GM18867 (cell line): ENCODE measurements at regions not wholly inside any gene's neighbourhood (a gene's known extent, or its start where the extent isn't known, plus 50 kb on each side); places are given as distances from the start of the nearest gene placed in this dataset.
"Not testable (repeated sequence)": the region's sequence is repeated elsewhere in the genome, so short reads cannot be mapped to it uniquely, and the experiment has no call there.

Experiments used
- ATAC-seq: cut with Tn5 transposase; IDR thresholded peaks from one replicate; pipeline ENCODE4 v1.9.1; 2021; ENCODE audit warnings: mild to moderate bottlenecking, moderate library complexity; ENCODE audit not compliant: unreplicated experiment

DNA sequence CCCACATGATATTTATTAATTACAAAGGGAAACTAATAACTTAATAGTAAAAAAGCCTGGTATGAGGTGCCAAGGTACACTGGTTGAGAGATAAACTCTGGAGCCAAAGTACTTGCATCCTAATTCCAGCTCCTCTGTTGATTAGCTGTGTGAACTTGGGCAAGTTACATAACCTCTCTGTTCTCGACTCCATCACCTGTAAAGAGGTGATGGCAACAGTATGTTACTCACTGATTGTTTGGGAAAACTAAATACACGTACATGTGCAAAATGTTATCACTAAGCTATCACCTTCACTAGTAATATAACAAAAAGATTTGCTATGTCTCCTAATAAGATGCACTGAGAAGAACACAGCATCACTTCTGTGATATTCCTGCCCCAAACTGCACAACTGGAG is 206.4 kb downstream of the MEX3B start:
- no peak for ATAC-seq

GRCh38 chr15:81835731-81836130 is 210.1 kb downstream of the MEX3B start:
- ATAC-seq, result no peak

- no peak for ATAC-seq
Measured at GRCh38 chr15:81830520-81830919, 215.3 kb downstream of the MEX3B start.

DNA sequence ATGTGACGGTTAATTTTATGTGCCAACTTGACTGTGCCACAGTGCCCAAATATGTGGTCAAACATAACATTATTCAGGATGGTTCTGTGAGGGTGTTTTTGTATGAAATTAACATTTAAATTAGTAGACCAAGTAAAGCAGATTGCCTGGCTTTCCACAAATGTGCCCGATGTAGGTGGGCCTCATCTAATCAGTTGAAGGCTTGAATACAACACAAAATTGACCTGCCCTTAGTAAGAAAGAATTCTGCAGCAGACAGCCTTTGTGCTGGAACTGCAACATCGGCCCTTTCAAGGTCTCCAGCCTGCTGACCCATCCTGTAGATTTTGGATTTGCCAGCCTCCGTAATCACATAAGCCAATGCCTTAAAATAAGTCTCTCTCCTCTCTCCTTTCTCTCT is 215.9 kb downstream of the MEX3B start:
- ATAC-seq, result no peak

GRCh38 chr15:81828135-81828534 is 217.7 kb downstream of the MEX3B start:
- ATAC-seq, result no peak

GRCh38 chr15:81825136-81825535 is 220.7 kb downstream of the MEX3B start:
- ATAC-seq, result no peak

DNA sequence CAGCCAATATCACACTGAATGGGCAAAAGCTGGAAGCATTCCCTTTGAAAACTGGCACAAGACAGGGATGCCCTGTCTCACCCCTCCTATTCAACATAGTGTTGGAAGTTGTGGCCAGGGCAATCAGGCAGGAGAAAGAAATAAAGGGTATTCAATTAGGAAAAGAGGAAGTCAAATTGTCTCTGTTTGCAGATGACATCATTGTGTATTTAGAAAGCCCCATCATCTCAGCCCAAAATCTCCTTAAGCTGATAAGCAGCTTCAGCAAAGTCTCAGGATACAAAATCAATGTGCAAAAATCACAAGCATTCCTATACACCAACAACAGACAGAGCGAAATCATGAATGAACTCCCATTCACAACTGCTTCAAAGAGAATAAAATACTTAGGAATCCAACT is 223.2 kb downstream of the MEX3B start:
- ATAC-seq, result not testable (repeated sequence)

DNA sequence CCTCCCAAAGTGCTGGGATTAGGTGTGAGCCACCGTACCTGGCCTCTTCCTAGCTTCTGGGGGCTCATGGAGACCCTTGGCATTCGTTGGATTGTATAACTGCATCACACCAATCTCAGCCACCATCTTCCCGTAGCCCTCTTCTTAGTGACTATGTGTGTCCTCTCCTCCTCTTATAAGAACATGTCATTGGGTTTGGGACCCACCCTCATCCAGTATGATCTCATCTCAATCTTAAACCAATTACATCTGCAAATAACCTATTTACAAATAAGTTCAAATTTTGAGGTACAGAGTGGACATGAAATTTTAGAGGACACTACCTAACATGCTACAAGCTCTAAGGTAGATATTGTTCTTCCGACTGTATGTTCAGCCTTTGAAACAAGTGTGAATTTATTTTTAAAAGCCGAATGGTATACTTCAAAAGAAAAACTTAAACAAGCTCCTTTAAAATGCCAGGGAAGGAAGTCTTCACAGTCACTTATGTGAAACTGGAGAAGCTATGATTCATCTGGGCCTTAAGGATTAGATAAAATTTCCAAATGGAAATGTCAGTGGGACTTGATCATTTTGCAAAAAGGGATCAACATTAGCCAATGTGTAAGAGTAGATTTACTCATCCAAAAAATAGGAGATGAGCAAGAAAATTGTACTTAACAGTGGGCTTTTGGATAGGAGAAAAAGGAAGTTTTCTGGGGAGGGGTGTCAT is 225.7 kb downstream of the MEX3B start:
- no peak for ATAC-seq

GRCh38 chr15:81814882-81815455 is 230.8 kb downstream of the MEX3B start:
- ATAC-seq, result no peak

- no peak for ATAC-seq
Measured at GRCh38 chr15:81813215-81813614, 232.6 kb downstream of the MEX3B start.

DNA sequence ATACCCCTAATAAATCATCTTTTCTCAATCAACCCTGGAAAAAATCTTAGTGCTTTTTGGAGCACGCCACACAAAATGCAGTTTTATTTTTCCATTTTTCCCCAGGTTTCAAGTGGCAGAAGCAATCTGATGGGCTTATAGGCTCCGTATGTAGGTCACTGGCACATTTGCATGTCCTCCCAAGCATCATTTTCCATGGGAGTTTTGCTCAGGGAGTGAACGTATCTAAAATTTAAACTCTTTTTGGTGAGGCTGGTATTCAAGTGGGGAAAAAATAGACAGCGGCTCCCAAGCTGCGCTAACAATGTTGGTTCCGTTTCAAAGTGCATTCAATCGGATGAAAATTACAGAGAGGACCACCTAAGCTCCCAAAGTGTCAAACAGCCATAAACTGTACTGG is 233.4 kb downstream of the MEX3B start:
- ATAC-seq, result no peak

DNA sequence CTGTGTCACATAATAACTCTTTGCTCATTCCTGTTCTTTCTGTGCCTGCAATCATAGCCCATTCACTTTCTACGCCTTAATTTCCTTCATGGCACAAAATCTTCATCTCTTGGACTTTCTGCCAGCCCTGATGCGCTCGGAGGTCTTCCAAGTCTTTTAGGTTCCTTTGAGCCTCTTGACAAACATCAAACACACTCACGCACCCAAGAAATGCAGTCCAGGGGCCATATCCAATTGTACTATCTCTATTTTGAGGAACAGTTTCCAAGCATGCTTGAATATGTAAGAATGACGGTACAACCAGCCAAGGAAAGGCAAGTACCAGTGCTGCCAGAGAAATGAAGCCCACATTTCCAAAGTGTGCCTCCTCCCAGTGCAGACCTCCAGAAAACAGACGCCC is 234.1 kb downstream of the MEX3B start:
- ATAC-seq, result no peak

GRCh38 chr15:81809543-81809942 is 236.3 kb downstream of the MEX3B start:
- ATAC-seq, result no peak

GRCh38 chr15:81807806-81808205 is 238.0 kb downstream of the MEX3B start:
- ATAC-seq, result no peak

DNA sequence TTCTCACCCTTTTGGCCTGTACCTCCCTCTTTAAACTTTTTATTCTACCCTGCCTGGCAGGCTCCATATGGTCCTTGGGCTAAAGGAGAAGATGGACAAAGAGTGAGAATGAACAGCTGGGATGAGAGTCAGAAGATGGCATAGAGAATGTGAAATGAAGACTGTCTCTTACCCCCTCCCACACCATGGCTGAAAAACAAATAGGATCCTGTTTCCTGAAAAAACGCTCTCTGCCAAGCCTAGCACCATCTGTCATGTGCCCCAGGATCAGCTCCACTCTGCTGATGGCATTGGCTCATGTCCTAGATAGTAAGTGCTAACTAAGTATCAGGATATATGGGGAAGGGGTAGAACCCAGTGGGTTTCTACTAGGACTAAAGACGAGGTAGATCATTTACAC is 238.6 kb downstream of the MEX3B start:
- no peak for ATAC-seq

- no peak for ATAC-seq
Measured at GRCh38 chr15:81795899-81796298, 249.9 kb downstream of the MEX3B start.

DNA sequence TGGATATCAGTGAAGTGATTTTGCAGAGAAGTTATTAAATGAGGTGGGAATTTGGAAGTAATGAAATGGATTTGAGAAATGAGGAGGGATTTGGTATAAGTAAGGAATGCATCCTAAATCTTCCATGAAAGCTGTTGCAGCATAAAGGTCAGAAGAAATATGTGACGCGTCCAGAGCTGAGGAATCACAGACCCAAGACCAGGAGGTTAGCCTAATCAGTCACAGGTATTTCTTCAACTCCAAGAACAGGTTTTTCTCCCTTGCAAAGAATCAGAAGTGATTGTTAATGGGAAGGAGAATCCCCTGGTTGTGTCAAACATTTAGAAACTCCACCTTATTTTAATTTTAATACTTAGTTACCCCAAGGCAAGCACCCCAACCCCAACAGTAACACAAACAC is 253.2 kb downstream of the MEX3B start:
- ATAC-seq, result no peak

DNA sequence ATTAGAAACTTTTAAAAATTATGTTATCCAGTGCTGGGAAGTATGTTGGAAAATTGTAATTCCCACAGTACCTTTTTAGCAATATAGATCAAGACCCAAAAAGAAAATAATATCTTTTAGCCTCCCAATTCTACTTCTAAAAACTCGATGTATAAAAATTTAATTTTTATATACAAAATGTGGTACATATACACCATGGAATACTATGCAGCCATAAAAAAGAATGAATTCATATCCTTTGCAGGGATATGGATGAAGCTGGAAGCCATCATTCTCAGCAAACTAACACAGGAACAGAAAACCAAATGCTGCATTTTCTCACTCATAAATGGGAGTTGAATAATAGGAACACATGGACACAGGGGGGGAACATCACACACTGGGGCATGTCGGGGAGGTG is 254.5 kb downstream of the MEX3B start:
- ATAC-seq, result not testable (repeated sequence)

DNA sequence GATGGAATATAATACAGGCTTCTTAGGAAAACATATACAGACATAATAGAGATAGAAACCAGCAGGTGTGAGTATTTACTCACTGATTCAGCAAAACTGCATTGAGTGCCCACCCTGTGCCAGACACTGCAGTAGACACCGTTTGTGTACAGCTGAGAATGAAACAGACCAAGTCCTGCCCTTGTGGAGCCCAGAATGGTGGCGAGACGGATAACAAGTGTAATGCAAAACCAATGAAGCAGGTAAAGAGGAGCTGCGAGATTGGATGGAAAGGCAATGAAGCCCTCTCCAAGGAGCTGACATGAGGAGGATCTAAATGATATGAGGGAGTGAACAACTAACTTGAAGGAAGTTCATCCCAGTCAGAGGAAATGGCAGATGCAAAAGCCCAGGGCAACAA is 256.4 kb downstream of the MEX3B start:
- ATAC-seq, result no peak

- ATAC-seq, result no peak
Measured at GRCh38 chr15:81786776-81787175, 259.0 kb downstream of the MEX3B start.

DNA sequence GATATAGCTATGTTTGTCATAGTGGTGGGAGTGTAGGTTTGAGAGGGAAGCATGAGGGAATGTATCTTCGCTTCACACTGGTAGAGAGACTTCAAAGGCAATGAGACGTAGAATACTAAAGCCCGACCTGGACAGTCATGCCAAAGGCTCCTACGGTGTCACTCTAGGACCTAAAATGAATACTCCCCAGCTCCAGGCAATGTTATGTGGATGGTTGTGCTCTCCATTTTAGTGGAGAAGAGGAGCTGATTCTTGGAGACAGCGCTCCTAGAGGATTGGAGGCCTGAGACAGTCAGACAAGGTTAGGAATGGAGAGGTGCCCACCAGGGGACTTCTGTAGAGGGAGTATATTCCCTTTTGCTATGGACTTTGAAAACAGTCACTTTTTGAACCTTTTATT is 260.1 kb downstream of the MEX3B start:
- ATAC-seq, result no peak

GRCh38 chr15:81785181-81785580 is 260.6 kb downstream of the MEX3B start:
- no peak for ATAC-seq

DNA sequence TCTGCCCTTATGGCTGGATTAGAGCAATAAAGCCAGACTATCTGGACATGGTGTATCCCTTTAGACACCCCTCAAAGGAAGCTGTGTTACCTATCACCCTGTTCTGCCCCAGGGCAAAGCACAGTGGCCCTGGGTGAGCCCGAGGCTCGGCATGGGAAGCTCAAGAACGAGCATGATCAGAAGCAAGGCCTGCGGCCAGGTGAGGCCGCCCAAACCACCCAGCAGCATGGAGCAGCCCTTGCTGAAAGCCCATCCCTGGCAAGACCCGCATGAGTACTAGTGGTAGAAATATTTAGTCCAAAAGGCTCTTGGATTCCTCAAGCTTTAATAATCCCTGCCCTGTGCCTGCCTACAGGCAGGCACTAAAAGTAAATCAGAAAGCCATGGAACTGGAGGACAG is 261.1 kb downstream of the MEX3B start:
- ATAC-seq, result no peak
